Stimulated activated CD4-positive, alpha-beta T cell treated with anti-CD3 and anti-CD28 coated beads, Interleukin-1b, Interleukin-23, amount 100 ng/mL, for 4 hours (primary cell): ENCODE measurements at regions not wholly inside any gene's neighbourhood (a gene's known extent, or its start where the extent isn't known, plus 50 kb on each side); places are given as distances from the start of the nearest gene placed in this dataset.
"Not testable (repeated sequence)": the region's sequence is repeated elsewhere in the genome, so short reads cannot be mapped to it uniquely, and the experiment has no call there.

Source experiments
- DNase-seq, 2 donors: peaks; one replicate each; pipeline ENCODE4 v3.0.0-alpha.2; 2020; ENCODE audit warnings: low read depth in 2 of 2

- no peak for DNase-seq
Observed at GRCh38 chr5:5751498-5751897, 329.0 kb downstream of the ICE1 start.

DNA sequence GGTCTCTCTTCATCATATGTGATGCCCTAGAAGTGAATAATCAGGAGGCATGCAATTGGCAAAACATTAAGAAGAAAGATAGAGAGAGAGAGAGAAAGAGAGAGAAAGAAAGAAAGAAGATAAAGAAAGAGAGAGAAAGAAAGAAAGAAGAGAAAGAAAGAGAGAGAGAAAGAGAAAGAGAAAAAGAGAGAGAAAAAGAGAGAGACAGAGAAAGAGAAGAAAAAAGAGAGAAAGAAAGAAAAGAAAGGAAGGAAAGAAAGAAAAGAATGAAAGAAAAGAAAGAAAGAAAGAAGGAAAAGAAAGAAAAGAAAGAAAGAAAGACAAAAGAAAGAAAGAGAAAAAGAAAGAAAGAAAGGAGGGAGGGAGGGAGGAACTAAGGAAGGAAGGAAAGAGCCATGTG lies 318.9 kb downstream of the ICE1 start:
- DNase-seq: no peak

DNA sequence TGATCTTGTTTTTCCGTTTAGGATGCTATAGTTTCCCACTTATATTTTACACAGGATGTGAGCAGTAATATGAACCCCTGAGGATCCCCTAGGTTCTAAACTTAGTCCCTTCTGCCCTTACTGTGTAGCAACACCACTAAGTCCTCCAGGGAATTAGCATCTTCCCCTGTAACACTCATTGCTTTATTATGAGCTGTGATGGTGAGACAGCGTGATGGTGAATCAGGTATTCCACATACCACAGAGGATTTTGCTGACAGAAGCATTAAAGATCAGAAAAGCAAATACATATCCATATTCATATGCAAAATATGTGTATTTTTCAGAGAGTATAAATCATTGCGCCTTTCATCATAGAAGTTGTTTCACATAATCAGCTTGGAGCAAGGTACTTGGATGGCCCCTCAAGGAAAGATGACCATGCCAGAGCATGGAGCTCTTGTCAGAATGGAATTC lies 317.0 kb downstream of the ICE1 start:
- no peak for DNase-seq

- DNase-seq: no peak
Observed at GRCh38 chr5:5738797-5739489, 316.5 kb downstream of the ICE1 start.

DNA sequence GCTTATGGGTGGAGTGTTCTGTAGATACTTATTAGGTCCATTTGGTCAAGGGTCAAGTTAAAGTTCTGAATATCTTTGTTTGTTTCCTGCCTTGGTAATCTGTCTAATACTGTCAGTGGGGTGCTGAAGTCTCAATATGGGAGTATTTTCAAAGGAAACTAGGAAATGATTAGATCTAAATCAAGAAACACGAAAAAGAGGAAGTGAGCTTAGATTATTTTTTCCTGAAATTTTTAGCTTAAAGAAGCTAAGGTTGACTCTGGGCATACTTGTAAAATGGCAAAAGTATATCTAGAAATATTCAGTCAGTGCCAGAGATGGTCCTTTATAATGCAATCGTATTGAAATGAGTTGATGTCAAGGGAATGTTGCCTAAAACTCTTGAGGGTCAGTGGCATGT lies 313.5 kb downstream of the ICE1 start:
- DNase-seq: no peak

GRCh38 chr5:5733058-5733457 lies 310.6 kb downstream of the ICE1 start:
- DNase-seq: not testable (repeated sequence)

- no peak for DNase-seq
Observed at GRCh38 chr5:5726401-5726800, 303.9 kb downstream of the ICE1 start.

DNA sequence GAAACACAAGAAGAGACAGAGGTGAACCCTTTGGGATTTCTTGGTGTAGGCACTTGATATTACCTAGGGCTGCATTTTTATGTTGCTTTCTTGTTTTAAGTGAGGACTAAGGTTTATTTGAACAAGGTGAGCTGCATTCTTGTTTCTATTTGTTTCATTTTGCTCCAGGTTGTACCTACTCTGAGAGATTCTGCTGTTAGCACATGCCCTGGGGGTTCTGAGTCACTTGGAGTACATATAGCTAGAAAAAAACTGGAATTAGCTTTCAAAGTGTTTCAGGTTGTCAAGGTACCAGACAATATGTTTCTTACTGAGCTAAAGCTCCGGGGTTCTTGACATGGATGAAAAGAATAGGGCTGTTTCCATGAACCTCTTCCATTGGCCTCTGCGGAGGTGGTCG lies 299.4 kb downstream of the ICE1 start:
- no peak for DNase-seq

DNA sequence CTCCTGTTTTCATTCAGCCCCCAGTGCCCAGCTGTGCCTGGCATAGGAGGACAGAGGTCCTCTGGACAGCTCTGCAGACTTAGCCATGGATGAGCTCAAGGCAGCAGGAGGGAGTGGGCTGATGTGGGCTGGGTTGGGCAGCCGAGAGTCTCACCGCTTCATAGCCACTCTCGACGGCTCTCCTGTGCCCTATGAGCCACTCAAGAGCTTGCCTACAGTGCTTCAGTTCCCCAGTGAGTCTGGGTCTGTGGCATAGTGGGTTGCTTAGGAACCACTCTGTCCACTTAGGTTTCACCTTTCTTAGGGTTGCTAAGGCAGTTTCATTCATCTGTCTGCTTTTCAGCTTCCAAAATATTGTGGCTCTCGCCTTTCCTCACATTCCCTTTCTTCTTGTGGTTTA lies 296.8 kb downstream of the ICE1 start:
- no peak for DNase-seq

DNA sequence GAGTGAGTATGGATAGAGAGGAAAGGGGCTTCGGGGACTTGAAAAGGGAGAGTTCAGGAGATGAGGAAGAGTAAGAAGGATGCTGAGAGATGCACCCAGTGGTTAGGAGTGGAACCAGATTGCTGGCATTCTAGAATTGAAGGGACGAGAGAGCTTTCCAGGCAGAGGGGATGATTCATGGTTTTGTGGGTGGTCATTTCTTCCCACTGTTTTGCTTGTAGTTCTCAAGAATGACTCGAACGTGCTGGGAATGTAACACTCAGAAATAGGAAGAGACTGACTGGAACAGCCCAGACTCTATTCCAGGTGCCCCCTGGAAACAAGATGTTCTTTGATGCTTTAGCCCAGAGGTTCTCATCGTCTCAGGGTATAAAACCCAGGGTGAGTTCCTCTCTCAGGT lies 294.2 kb downstream of the ICE1 start:
- DNase-seq: no peak

GRCh38 chr5:5711592-5711991 lies 289.1 kb downstream of the ICE1 start:
- DNase-seq: no peak

DNA sequence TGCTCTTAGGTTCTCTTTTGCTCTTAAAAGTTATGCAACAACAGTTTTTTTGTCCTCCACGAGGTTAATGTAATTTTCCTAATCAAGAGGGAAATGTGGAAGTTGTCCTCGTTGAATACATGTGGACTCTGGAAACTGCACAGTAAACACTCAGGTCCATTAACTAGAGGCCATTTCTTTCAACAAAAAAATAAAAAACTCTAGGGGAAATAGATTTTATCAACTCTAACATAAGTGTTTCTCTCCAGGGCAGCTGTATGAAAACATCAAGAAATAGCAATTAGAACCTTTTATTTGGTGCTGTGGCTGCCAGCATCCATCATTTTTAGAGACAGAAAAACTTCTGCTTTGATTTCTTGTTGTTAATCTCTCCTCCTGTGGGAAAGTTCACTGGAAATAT lies 288.6 kb downstream of the ICE1 start:
- DNase-seq: no peak

DNA sequence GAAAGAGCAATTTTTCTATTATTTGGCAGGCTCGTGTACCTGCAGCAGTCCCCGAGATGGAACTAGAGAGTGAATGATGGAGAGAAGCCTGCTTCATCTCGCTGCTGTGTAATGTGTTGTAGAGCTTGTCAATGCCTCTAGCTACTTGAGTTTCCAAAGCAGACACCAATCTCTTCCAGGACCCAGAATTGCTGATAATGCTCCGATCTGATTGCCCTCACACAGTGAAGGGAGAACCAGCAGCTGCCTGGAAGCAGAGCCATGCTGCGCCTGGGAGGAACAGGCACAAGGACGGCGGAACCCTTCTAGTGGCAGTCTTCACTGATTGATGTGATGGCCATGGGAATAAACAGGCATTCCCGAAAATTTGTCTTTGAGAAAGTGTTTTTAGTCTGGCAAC lies 288.0 kb downstream of the ICE1 start:
- DNase-seq: no peak

DNA sequence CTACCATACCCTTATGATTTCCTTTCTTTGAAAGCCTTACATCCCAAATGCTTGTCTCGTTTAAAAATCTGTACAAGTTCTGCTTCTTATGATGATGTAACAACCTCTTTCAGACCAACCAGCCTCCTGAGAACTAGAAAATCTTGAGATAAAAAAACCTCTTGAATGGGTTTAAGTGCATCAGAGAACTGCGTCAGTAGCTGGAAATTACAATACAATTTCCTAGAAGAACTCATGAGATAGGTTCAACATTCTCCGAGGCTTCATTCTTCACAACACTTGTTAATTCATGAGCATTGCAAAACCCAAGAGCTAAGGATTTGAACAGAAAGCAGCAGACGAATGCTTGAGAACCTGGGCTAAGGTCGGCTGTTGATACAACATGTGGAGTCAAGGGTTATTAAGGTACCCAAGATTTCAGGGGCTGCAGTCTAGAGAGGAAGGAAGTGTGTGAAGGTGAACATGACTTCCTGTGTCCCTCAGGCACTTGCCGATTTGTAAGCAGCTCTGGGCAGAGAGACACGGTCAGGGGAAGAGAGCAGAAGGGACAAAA lies 286.0 kb downstream of the ICE1 start:
- DNase-seq: no peak

- DNase-seq: no peak
Observed at GRCh38 chr5:5705010-5705409, 282.5 kb downstream of the ICE1 start.

DNA sequence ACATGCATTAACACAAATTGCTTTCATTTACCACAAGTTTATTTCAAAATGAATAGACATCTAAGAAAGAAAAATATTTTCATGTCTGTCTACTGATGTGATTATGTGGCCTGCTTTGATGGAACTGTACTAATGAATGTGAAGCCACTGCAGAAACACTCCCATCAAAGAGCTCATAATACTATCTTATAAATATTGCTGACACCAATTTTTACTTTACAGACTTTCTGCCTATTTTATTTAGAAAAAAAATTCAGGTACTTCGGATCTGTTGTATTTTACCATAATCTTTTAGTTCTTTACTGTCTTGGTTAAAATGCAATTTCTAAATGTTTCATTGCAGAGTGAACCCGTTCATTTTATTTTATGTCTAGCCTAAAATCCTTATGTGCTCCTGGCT lies 281.9 kb downstream of the ICE1 start:
- DNase-seq: no peak

- no peak for DNase-seq
Observed at GRCh38 chr5:5702934-5703333, 280.5 kb downstream of the ICE1 start.

- DNase-seq: no peak
Observed at GRCh38 chr5:5700549-5700948, 278.1 kb downstream of the ICE1 start.

- DNase-seq: no peak
Observed at GRCh38 chr5:5699062-5699461, 276.6 kb downstream of the ICE1 start.

GRCh38 chr5:5695266-5695665 lies 272.8 kb downstream of the ICE1 start:
- no peak for DNase-seq

- no peak for DNase-seq
Observed at GRCh38 chr5:5688925-5689310, 266.4 kb downstream of the ICE1 start.

DNA sequence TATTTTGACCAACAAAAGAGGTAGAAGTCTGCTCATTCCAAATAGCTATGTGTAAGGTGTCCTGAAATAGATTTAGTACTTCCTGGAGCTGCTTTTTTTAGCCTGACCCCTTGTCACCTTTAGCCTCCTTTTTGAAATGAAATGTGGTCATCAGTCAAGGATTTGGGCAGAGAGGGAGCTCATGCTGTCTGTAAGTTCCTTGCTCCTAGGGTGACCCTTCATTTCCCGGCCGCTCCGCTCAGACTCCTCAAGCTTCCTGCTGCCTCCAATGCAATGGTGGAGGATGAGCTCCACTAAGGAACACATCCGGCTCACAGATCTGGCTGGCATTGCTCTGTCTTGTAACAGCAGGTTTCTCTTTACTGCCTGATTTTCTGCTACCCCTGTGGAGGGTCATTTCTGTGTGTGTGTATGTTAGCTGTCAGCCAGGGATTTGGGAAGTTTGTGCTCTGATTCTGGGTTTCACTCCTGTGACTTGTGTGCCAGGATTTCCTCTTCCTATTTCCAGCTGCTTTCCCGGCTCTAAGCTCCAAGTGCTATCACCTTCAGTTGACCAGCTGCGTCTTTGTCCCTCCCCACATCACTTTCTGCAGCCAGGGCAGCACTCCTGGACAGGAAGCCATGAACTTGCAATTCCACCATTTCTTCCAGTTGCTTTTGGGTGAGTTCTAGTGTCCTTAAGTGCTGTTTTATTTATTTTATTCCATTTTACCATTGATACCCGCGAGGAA lies 265.9 kb downstream of the ICE1 start:
- no peak for DNase-seq

- no peak for DNase-seq
Observed at GRCh38 chr5:5687113-5687512, 264.6 kb downstream of the ICE1 start.
